Inferior parietal cortex (tissue), 1 donor: ENCODE measurements at regions not wholly inside any gene's neighbourhood (a gene's known extent, or its start where the extent isn't known, plus 50 kb on each side); places are given as distances from the start of the nearest gene placed in this dataset.

Source experiments
- DNase-seq: peaks from one replicate; pipeline ENCODE4 v3.0.0-alpha.2; 2016; ENCODE audit errors: extremely low spot score

GRCh38 chr19:32287086-32287485, 58.3 kb upstream of the ZNF507 start:
- no peak for DNase-seq

- DNase-seq, result peak; percentile 57
Measured at GRCh38 chr19:32287811-32288227, 57.6 kb upstream of the ZNF507 start.

- DNase-seq, result no peak
Measured at GRCh38 chr19:32289566-32290210, 55.7 kb upstream of the ZNF507 start.

- no peak for DNase-seq
Measured at GRCh38 chr19:32291876-32292275, 53.5 kb upstream of the ZNF507 start.

GRCh38 chr19:32294871-32295438, 50.5 kb upstream of the ZNF507 start:
- DNase-seq, result no peak
